ENCODE measurements at regions not wholly inside any gene's neighbourhood (a gene's known extent, or its start where the extent isn't known, plus 50 kb on each side); places are given as distances from the start of the nearest gene placed in this dataset.

- in situ Hi-C loops (cut with HindIII; ENCODE audit: low sequenced_read_pairs): no loop called here
- DNase-seq (ENCODE audit: low read depth, low spot score): no peak
Measured at GRCh38 chr17:413706-414380, 61.2 kb upstream of the RPH3AL start.

GRCh38 chr17:413016-413350 is 60.4 kb upstream of the RPH3AL start:
- DNase-seq (ENCODE audit: low read depth, low spot score): no peak
- in situ Hi-C loops (cut with HindIII; ENCODE audit: low sequenced_read_pairs): no loop called here
- no peak for TF ChIP-seq CTCF (IDR thresholded peaks at IDR 0.05; ENCODE audit: low read depth, low read length)
- no peak overlapping the region for H3K4me3 ChIP-seq (ENCODE audit: low read depth, low read length)

More at GRCh38 chr17:413706-414380, 61.2 kb upstream of the RPH3AL start:
- no peak for TF ChIP-seq CTCF (IDR thresholded peaks at IDR 0.05; ENCODE audit: low read depth, low read length)
- no peak overlapping the region for H3K4me3 ChIP-seq (ENCODE audit: low read depth, low read length)

GRCh38 chr17:412211-413015 is 59.8 kb upstream of the RPH3AL start:
- peak; percentile 83 for TF ChIP-seq CTCF (IDR thresholded peaks at IDR 0.05; ENCODE audit: low read depth, low read length)
- H3K4me3 ChIP-seq (ENCODE audit: low read depth, low read length): no peak overlapping the region
- in situ Hi-C loops (cut with HindIII; ENCODE audit: low sequenced_read_pairs): no loop called here
- DNase-seq (ENCODE audit: low read depth, low spot score): peak; percentile 64

- in situ Hi-C loops (cut with HindIII; ENCODE audit: low sequenced_read_pairs): no loop called here
- no peak for TF ChIP-seq CTCF (IDR thresholded peaks at IDR 0.05; ENCODE audit: low read depth, low read length)
- no peak overlapping the region for H3K4me3 ChIP-seq (ENCODE audit: low read depth, low read length)
- no peak for DNase-seq (ENCODE audit: low read depth, low spot score)
Measured at GRCh38 chr17:411421-412120, 59.0 kb upstream of the RPH3AL start.

GRCh38 chr17:410543-411401 is 58.2 kb upstream of the RPH3AL start:
- H3K4me3 ChIP-seq (ENCODE audit: low read depth, low read length): peak overlapping the region; percentile 79
- peak; percentile 2 for TF ChIP-seq CTCF (IDR thresholded peaks at IDR 0.05; ENCODE audit: low read depth, low read length)
- peak; percentile 8 for DNase-seq (ENCODE audit: low read depth, low spot score)
- in situ Hi-C loops (cut with HindIII; ENCODE audit: low sequenced_read_pairs): no loop called here
